Lung (tissue), 11 donors: ENCODE measurements at regions not wholly inside any gene's neighbourhood (a gene's known extent, or its start where the extent isn't known, plus 50 kb on each side); places are given as distances from the start of the nearest gene placed in this dataset.
"Not testable (repeated sequence)": the region's sequence is repeated elsewhere in the genome, so short reads cannot be mapped to it uniquely, and the experiment has no call there.

Experiments used
- ATAC-seq: fragments of 200-7000 bp; cut with Tn5 transposase; one replicate; pipeline ENCODE4 v1.9.1; 2020; ENCODE audit warnings: moderate number of reproducible peaks; ENCODE audit not compliant: insufficient read depth, low FRiP score
- DNase-seq, 3 donors: peaks; one replicate each; pipeline ENCODE4 v3.0.0-alpha.2; 2013 to 2017
- H3K27ac ChIP-seq, 2 donors: one replicate each; pipeline ENCODE4 v1.5.1; 2013; ENCODE audit warnings: mild to moderate bottlenecking in 2 of 2, moderate library complexity in 2 of 2, control low read depth in 1 of 2, inconsistent platforms in 1 of 2, low read depth in 1 of 2, low read length in 1 of 2
- H3K27me3 ChIP-seq, 3 donors: one replicate each; pipeline ENCODE4 v1.5.1; 2013; ENCODE audit warnings: low read length in 2 of 3; ENCODE audit not compliant: control insufficient read depth in 3 of 3, insufficient read depth in 3 of 3
- H3K36me3 ChIP-seq, 4 donors: one replicate each; pipeline ENCODE4 v1.5.1; 2013; ENCODE audit warnings: low read length in 4 of 4, mild to moderate bottlenecking in 1 of 4, moderate library complexity in 1 of 4; ENCODE audit not compliant: control insufficient read depth in 4 of 4, insufficient read depth in 4 of 4
- H3K4me1 ChIP-seq, 5 donors: one replicate each; pipeline ENCODE4 v1.5.1; 2013; ENCODE audit warnings: low read length in 5 of 5, mild to moderate bottlenecking in 2 of 5, moderate library complexity in 1 of 5; ENCODE audit not compliant: control insufficient read depth in 5 of 5, insufficient read depth in 5 of 5
- H3K4me3 ChIP-seq: one replicate; pipeline ENCODE4 v1.5.1; 2013; ENCODE audit warnings: mild to moderate bottlenecking, control low read depth, moderate library complexity
- H3K9ac ChIP-seq, 2 donors: one replicate each; pipeline ENCODE4 v1.5.1; 2013; ENCODE audit warnings: low read length in 2 of 2, control low read depth in 1 of 2; ENCODE audit not compliant: insufficient read depth in 1 of 2
- H3K9me3 ChIP-seq, 4 donors: one replicate each; pipeline ENCODE4 v1.5.1; 2013; ENCODE audit warnings: low read length in 3 of 4, mild to moderate bottlenecking in 1 of 4, moderate library complexity in 1 of 4; ENCODE audit not compliant: control insufficient read depth in 4 of 4, insufficient read depth in 3 of 4
- CTCF ChIP-seq: IDR thresholded peaks from 2 replicates; pipeline ENCODE4 v1.5.1; 2012; ENCODE audit warnings: mild to moderate bottlenecking; ENCODE audit errors: control extremely low read depth, extremely low read depth
- WGBS, 2 donors: extraction: QIAGEN DNeasy Blood & Tissue Kit; methylation state at CpG; one replicate each; pipeline ENCODE4 v1.1.7; 2013; 5-methylcytosine and 5-hydroxymethylcytosine counted together
- donor health status: control.
- donor health status: control.
- donor health status: Bipolar disorder and iron deficiency.
- donor health status: healthy.
- donor health status: DM: yes; HTN: yes; CAD: no.

- H3K9ac ChIP-seq, H3K4me3 ChIP-seq, H3K36me3 ChIP-seq, H3K9me3 ChIP-seq, ATAC-seq, H3K4me1 ChIP-seq, H3K27me3 ChIP-seq, H3K27ac ChIP-seq: not testable (repeated sequence)
- WGBS, 2 donors, result 31 to 32% methylated on average over 10 of the region's 11 CpGs
- DNase-seq, result peak; percentile 34 to 73 (median 54)
Observed at GRCh38 chr4:9670725-9671124, 110.7 kb upstream of the DRD5 start.

- not testable (repeated sequence) for H3K4me1 ChIP-seq, H3K9me3 ChIP-seq, H3K27me3 ChIP-seq, H3K36me3 ChIP-seq, DNase-seq, H3K9ac ChIP-seq, H3K27ac ChIP-seq, H3K4me3 ChIP-seq, ATAC-seq
- WGBS, 2 donors, result 76 to 87% methylated on average over 10 of the region's 10 CpGs
Observed at GRCh38 chr4:9677357-9677756, 104.1 kb upstream of the DRD5 start.

- no peak overlapping the region for H3K4me3 ChIP-seq
- H3K36me3 ChIP-seq, result no peaks in the 10 kb centered on the region
- no peaks in the 10 kb centered on the region for H3K4me1 ChIP-seq
- H3K27me3 ChIP-seq, result no peaks in the 10 kb centered on the region
- no peak overlapping the region for H3K27ac ChIP-seq
- H3K9ac ChIP-seq, result no peak overlapping the region
- DNase-seq (no peak), ATAC-seq (no peak)
- no peak for TF ChIP-seq CTCF
- no peaks in the 10 kb centered on the region for H3K9me3 ChIP-seq
- WGBS, 2 donors, result 93% methylated on average over 30 of the region's 30 CpGs
Observed at GRCh38 chr4:9679704-9680478, 101.5 kb upstream of the DRD5 start.

GRCh38 chr4:9683174-9683573 lies 98.3 kb upstream of the DRD5 start:
- H3K27ac ChIP-seq, DNase-seq, ATAC-seq, H3K27me3 ChIP-seq, H3K9me3 ChIP-seq, H3K36me3 ChIP-seq, H3K4me3 ChIP-seq, H3K4me1 ChIP-seq, H3K9ac ChIP-seq: not testable (repeated sequence)
- 89 to 93% methylated on average over 5 of the region's 5 CpGs for WGBS, 2 donors

- not testable (repeated sequence) for H3K27me3 ChIP-seq, DNase-seq, ATAC-seq
Observed at GRCh38 chr4:9685016-9685415, 96.4 kb upstream of the DRD5 start.

More at GRCh38 chr4:9685016-9685415, 96.4 kb upstream of the DRD5 start:
- not testable (repeated sequence) for H3K4me1 ChIP-seq, H3K27ac ChIP-seq, H3K4me3 ChIP-seq, H3K36me3 ChIP-seq, H3K9me3 ChIP-seq, H3K9ac ChIP-seq
- 61 to 85% methylated on average over 5 of the region's 5 CpGs for WGBS, 2 donors
